ENCODE measurements at regions not wholly inside any gene's neighbourhood (a gene's known extent, or its start where the extent isn't known, plus 50 kb on each side); places are given as distances from the start of the nearest gene placed in this dataset.
"Not testable (repeated sequence)": the region's sequence is repeated elsewhere in the genome, so short reads cannot be mapped to it uniquely, and the experiment has no call there.

- no peak for DNase-seq
- Histone ChIP-seq H3K36me3 (no peaks in the 10 kb centered on the region), H3K27me3 (no peaks in the 10 kb centered on the region), H3K4me3 (no peak overlapping the region), H3K9me3 (no peaks in the 10 kb centered on the region)
These were observed 121.1 kb downstream of the ATXN3L start for GRCh38 chrX:13198762-13199064.

GRCh38 chrX:13198056-13198761 is 121.6 kb downstream of the ATXN3L start:
- Histone ChIP-seq H3K36me3 (no peaks in the 10 kb centered on the region), H3K4me3 (no peak overlapping the region), H3K9me3 (no peaks in the 10 kb centered on the region), H3K27me3 (no peaks in the 10 kb centered on the region)
- DNase-seq: no peak

DNA sequence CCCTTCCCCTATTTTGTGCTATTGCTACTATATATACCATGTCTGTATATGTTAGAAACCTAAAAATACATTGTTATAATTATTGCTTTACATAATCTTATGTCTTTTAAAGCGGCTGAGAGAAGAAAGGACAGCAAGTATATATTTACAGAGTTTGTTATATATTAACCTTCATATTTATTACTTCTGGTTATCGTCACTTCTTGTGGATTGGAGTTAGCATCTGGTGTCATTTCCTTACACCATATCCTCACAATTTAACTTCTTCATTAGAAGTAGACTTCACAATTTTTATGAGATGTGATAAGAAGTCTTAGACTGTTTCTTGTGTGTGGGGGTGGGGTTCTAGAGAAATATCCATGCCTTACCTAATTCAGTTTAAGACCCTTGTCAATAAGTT is 123.1 kb downstream of the ATXN3L start:
- no peaks in the 10 kb centered on the region for H3K36me3 ChIP-seq
- no peak for DNase-seq
- no peaks in the 10 kb centered on the region for H3K27me3 ChIP-seq
- no peaks in the 10 kb centered on the region for H3K9me3 ChIP-seq
- no peak overlapping the region for H3K4me3 ChIP-seq

GRCh38 chrX:13195340-13195739 is 124.5 kb downstream of the ATXN3L start:
- Histone ChIP-seq H3K4me3 (no peak overlapping the region), H3K27me3 (no peaks in the 10 kb centered on the region), H3K36me3 (no peaks in the 10 kb centered on the region), H3K9me3 (no peaks in the 10 kb centered on the region)
- no peak for DNase-seq

GRCh38 chrX:13194291-13195103 is 125.4 kb downstream of the ATXN3L start:
- no peak for DNase-seq
- Histone ChIP-seq H3K36me3 (no peaks in the 10 kb centered on the region), H3K27me3 (no peaks in the 10 kb centered on the region), H3K4me3 (no peak overlapping the region), H3K9me3 (no peaks in the 10 kb centered on the region)

- H3K4me3 ChIP-seq: no peak overlapping the region
- no peaks in the 10 kb centered on the region for H3K27me3 ChIP-seq
- H3K9me3 ChIP-seq: no peaks in the 10 kb centered on the region
- DNase-seq: no peak
- H3K36me3 ChIP-seq: no peaks in the 10 kb centered on the region
These were observed 129.8 kb downstream of the ATXN3L start for GRCh38 chrX:13190051-13190450.

DNA sequence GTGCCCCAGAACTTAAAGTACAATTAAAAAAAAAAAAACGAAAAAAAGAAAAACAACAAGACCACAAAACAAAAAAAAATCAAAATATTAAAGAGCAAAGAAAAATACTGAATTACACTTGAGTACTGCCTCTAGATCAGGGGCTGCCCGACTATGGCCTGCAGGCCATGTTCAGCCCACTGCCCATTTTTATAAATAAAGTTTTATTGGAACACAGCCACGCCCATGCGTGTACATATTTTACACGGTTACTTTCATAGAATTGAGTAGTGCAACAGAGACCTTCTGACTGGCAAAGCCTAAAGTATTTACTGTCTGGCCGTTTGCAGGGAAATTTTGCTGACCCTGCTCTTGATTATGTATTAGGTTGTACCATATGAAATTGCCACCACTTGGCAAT is 130.5 kb downstream of the ATXN3L start:
- no peaks in the 10 kb centered on the region for H3K9me3 ChIP-seq
- H3K4me3 ChIP-seq: no peak overlapping the region
- H3K36me3 ChIP-seq: no peaks in the 10 kb centered on the region
- DNase-seq: no peak
- H3K27me3 ChIP-seq: no peaks in the 10 kb centered on the region

DNA sequence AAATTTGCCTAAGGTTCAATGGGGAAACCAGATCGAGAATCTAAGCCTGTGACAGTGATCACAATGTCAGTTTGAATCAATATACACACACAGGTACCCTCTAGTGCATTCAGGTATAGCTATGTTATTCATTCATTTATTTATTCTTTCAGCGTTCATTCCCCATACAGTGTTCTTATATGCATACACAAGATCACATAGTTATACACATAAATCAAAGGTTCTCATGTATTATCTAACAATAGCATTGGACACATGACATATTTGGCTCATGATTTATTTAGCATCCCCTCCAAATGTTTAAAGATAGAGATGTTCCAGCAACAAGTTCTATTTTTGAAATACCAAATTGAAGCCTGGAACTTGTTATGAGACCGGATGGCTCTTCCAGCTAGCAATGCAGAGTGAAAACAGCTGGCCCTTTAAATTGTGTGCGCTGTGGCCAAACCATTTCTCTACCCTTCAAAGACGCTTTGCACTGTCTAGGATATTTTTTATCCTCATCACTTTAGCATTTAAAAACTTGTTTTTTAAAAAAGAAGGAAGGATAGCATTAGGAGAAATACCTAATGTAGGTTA is 131.0 kb downstream of the ATXN3L start:
- Histone ChIP-seq H3K27me3 (no peaks in the 10 kb centered on the region), H3K4me3 (no peak overlapping the region), H3K36me3 (no peaks in the 10 kb centered on the region), H3K9me3 (no peaks in the 10 kb centered on the region)
- DNase-seq: no peak

DNA sequence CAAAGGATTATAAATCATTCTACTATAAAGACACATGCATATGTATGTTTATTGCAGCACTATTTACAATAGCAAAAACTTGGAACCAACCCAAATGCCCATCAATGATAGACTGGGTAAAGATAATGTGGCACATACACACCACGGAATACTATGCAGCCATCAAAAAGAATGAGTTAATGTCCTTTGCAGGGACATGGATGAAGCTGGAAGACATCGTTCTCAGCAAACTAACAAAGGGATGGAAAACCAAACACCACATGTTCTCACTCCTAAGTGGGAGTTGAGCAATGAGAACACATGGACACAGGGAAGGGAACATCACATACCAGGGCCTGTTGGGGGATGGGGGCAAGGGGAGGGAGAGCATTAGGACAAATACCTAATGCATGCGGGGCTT is 133.2 kb downstream of the ATXN3L start:
- H3K4me3 ChIP-seq, H3K36me3 ChIP-seq, H3K9me3 ChIP-seq, H3K27me3 ChIP-seq, DNase-seq: not testable (repeated sequence)

- peaks cover 4% of the 10 kb centered on the region; the same call in 1 of the 2 replicates for H3K9me3 ChIP-seq
- no peak overlapping the region for H3K4me3 ChIP-seq
- no peaks in the 10 kb centered on the region for H3K27me3 ChIP-seq
- DNase-seq: peak; percentile 3
- H3K36me3 ChIP-seq: no peaks in the 10 kb centered on the region
These were observed 136.4 kb upstream of the FAM9C start for GRCh38 chrX:13180807-13181206.

DNA sequence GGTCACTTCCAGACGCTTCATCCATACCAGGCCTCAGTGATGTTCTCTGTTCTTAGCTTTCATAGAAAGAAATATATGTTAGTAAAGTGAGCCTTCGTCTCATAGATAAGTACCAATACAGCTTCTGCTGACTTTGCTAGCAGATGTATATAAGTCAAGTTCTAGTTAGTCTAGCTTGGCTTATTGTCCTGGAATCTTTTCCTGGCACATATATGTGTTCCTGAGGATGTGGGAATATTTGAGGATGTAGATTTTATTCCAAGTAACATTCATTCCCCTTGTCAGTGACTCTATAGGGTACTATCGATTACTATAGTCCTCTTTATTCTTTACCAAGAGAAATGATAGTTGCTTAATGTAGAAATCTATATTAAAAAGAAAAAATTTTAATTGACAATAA is 135.2 kb upstream of the FAM9C start:
- peaks cover 4% of the 10 kb centered on the region; the same call in 1 of the 2 replicates for H3K9me3 ChIP-seq
- no peaks in the 10 kb centered on the region for H3K36me3 ChIP-seq
- no peaks in the 10 kb centered on the region for H3K27me3 ChIP-seq
- DNase-seq: no peak
- H3K4me3 ChIP-seq: no peak overlapping the region

GRCh38 chrX:13179100-13179499 is 134.7 kb upstream of the FAM9C start:
- H3K36me3 ChIP-seq: no peaks in the 10 kb centered on the region
- H3K4me3 ChIP-seq: no peak overlapping the region
- DNase-seq: no peak
- peaks cover 4% of the 10 kb centered on the region; the same call in 1 of the 2 replicates for H3K9me3 ChIP-seq
- H3K27me3 ChIP-seq: no peaks in the 10 kb centered on the region

DNA sequence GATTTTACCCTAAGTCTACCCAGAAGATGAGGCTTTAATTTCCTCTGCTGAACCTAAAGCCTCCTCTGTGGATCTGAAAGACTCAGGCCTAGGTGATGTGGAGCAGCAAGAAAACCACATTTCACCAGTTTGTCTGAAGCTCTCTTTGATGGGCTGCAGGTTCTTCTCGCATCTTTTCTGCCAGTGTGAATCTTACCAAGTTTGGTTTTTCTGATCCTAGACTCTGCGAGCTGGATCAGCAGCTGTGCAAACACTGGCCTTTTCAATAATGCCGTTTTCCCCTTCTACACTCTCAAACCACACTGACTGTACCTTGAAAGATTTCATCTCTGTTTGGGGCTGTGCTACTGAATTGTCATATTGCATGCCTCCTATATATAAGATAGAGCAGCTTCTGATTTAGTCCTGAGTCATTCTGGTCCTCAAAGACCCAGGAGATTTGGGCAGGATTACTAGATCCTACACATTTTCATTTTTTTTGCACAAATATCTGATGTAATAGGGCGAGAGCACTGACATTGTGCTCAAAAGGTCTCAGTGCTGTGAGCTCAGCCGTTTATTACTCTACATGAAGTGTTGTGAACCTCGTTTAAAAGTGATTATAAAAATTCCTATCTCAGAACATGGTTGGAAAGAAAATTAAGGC is 133.6 kb upstream of the FAM9C start:
- no peaks in the 10 kb centered on the region for H3K36me3 ChIP-seq
- H3K9me3 ChIP-seq: peaks cover 4% of the 10 kb centered on the region; the same call in 1 of the 2 replicates
- no peak overlapping the region for H3K4me3 ChIP-seq
- H3K27me3 ChIP-seq: no peaks in the 10 kb centered on the region
- no peak for DNase-seq

DNA sequence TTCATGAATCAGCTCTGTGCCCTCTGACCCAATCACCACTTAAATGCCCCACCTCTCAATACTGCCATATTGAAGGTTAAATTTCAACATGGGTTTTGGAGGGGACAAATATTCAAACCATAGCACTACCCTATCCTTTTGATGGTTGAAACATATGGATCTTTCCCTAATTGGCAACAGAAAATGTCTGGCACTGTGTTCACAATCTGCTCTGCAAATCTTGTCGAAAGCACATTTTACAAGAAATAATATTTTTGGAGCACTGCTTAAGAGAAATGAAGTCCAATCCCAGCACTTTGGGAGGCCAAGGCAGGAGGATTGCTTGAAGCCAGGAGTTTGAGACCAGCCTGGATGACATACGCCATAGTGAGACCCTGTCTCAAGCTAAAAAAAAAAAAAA is 130.6 kb upstream of the FAM9C start:
- H3K9me3 ChIP-seq: no peaks in the 10 kb centered on the region
- no peaks in the 10 kb centered on the region for H3K27me3 ChIP-seq
- H3K36me3 ChIP-seq: no peaks in the 10 kb centered on the region
- DNase-seq: no peak
- no peak overlapping the region for H3K4me3 ChIP-seq

GRCh38 chrX:13170966-13171558 is 126.6 kb upstream of the FAM9C start:
- no peak for DNase-seq
- no peaks in the 10 kb centered on the region for H3K9me3 ChIP-seq
- no peak overlapping the region for H3K4me3 ChIP-seq
- H3K36me3 ChIP-seq: no peaks in the 10 kb centered on the region
- H3K27me3 ChIP-seq: no peaks in the 10 kb centered on the region

DNA sequence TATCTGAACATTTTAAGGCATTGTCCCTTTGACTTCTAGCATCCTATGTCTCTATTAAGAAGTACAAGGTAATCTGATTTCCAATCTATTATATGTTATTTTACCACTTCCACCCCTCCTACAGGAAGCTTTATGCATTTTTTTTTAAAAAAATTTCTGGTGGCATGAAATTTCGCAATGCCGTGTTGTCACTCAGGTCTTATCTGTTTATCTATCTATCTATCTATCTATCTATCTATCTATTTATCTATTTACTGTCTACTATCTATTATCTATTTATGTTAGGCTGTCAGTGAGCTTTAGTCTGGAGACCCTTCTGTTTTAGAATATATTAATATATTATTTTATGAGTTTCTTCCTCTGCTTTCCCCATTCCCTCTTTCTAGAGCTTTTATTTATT is 125.3 kb upstream of the FAM9C start:
- no peaks in the 10 kb centered on the region for H3K27me3 ChIP-seq
- DNase-seq: no peak
- no peak overlapping the region for H3K4me3 ChIP-seq
- no peaks in the 10 kb centered on the region for H3K9me3 ChIP-seq
- H3K36me3 ChIP-seq: no peaks in the 10 kb centered on the region

- no peak for DNase-seq
These were observed 123.8 kb upstream of the FAM9C start for GRCh38 chrX:13168269-13168668.

More at GRCh38 chrX:13168269-13168668, 123.8 kb upstream of the FAM9C start:
- Histone ChIP-seq H3K27me3 (no peaks in the 10 kb centered on the region), H3K36me3 (no peaks in the 10 kb centered on the region), H3K4me3 (no peak overlapping the region), H3K9me3 (no peaks in the 10 kb centered on the region)

Data from MG63 (cell line).